HL-60 (cell line): ENCODE measurements at regions not wholly inside any gene's neighbourhood (a gene's known extent, or its start where the extent isn't known, plus 50 kb on each side); places are given as distances from the start of the nearest gene placed in this dataset.

Source experiments
- DNase-seq, 2 experiments: peaks; one replicate each; pipeline ENCODE4 v3.0.0-alpha.2; 2010 to 2020; ENCODE audit warnings: low read depth in 1 of 2, low spot score in 1 of 2
- H3K27ac ChIP-seq: fragments of 250-450 bp; sonication (Bioruptor Pico); replicated peaks from 2 replicates; pipeline ENCODE4 v1.5.1; 2020; ENCODE audit warnings: mild to moderate bottlenecking, moderate library complexity
- H3K27me3 ChIP-seq: fragments of 250-450 bp; sonication (Bioruptor Pico); 2 replicates; pipeline ENCODE4 v1.5.1; 2021; ENCODE audit warnings: mild to moderate bottlenecking, moderate library complexity; ENCODE audit not compliant: insufficient read depth, poor library complexity, severe bottlenecking
- H3K4me3 ChIP-seq: replicated peaks from 2 replicates; pipeline ENCODE4 v1.5.1; 2011; ENCODE audit warnings: mild to moderate bottlenecking, control low read depth, low read length; ENCODE audit not compliant: insufficient read depth
- GABPA ChIP-seq: IDR thresholded peaks from 2 replicates; pipeline ENCODE4 v1.6.1; 2012; ENCODE audit warnings: low read depth
- POLR2AphosphoS5 ChIP-seq: IDR thresholded peaks from 2 replicates; pipeline ENCODE4 v1.6.1; 2012; ENCODE audit warnings: low read depth
- REST ChIP-seq: IDR thresholded peaks from 2 replicates; pipeline ENCODE4 v1.6.1; 2012; ENCODE audit warnings: low read depth; ENCODE audit not compliant: insufficient replicate concordance
- SPI1 ChIP-seq: IDR thresholded peaks from 2 replicates; pipeline ENCODE4 v1.6.1; 2012; ENCODE audit warnings: low read depth, mild to moderate bottlenecking, borderline replicate concordance
- TF ChIP-seq, protein P1 (sequence below): IDR thresholded peaks from one replicate; pipeline ENCODE4 v1.5.1; 2011; ENCODE audit warnings: low read length, control low read depth, inconsistent platforms; ENCODE audit not compliant: insufficient read depth

DNA sequence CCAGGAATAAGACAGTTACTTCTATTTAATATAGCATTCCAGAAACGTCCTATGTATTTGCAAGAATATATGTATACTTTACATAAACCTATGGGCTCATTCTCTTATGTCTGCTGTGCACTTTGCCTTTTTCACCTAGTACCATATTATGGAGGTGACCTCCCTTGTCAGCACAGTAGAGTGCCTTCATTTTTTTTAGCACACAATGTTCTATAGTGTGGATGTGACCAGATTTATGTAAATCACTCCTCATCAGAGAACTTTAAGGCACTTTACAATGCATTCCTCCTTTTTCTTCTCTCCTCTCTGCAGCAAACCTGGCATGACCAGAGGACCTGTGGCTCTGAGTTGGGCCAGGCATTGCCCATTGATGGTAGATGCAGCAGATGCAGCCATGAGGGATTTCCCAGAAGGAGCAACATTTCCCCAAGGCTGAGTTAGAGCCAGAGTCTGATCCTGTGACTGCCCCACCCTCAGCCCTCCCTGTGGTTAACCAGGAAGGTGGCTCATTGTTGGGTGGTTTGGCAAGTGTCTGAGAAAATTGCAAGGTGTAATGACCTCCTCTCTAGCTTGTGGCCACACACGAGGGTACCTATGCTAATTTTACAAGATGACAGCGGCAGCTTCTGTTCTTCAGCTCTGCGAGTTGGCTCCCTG lies 76.5 kb upstream of the DLX2 start:
- no peak overlapping the region for H3K4me3 ChIP-seq
- H3K27ac ChIP-seq, result no peak overlapping the region
- TF ChIP-seq REST (no peak), GABPA (no peak), SPI1 (no peak), POLR2AphosphoS5 (no peak)
- TF ChIP-seq, protein P1, sequence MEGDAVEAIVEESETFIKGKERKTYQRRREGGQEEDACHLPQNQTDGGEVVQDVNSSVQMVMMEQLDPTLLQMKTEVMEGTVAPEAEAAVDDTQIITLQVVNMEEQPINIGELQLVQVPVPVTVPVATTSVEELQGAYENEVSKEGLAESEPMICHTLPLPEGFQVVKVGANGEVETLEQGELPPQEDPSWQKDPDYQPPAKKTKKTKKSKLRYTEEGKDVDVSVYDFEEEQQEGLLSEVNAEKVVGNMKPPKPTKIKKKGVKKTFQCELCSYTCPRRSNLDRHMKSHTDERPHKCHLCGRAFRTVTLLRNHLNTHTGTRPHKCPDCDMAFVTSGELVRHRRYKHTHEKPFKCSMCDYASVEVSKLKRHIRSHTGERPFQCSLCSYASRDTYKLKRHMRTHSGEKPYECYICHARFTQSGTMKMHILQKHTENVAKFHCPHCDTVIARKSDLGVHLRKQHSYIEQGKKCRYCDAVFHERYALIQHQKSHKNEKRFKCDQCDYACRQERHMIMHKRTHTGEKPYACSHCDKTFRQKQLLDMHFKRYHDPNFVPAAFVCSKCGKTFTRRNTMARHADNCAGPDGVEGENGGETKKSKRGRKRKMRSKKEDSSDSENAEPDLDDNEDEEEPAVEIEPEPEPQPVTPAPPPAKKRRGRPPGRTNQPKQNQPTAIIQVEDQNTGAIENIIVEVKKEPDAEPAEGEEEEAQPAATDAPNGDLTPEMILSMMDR, result no peak
- H3K27me3 ChIP-seq, result no peaks in the 10 kb centered on the region
- no peak for DNase-seq

GRCh38 chr2:172181840-172182239 lies 79.1 kb upstream of the DLX2 start:
- Histone ChIP-seq H3K27me3 (no peaks in the 10 kb centered on the region), H3K4me3 (no peak overlapping the region), H3K27ac (no peak overlapping the region)
- no peak for DNase-seq
- TF ChIP-seq, protein P1, result no peak

DNA sequence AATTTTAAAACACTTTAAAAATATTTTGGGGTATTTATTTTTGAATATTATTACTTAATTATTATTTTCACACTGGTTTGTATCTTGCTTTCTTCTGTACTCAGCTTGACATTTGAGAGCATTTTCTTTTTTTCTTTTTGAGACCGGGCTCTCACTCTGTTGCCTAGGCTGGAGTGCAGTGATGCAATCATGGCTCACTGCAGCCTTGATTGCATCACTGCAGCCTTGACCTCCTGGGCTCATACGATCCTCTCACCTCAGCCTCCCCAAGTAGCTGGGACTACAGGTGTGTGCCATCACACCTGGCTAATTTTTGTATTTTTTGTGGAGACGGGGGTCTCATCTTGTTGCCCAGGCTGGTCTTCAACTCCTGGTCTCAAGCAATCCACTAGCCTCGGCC lies 79.9 kb upstream of the DLX2 start:
- no peak for DNase-seq
- Histone ChIP-seq H3K27ac (no peak overlapping the region), H3K4me3 (no peak overlapping the region), H3K27me3 (no peaks in the 10 kb centered on the region)
- TF ChIP-seq GABPA (no peak), REST (no peak), SPI1 (no peak), POLR2AphosphoS5 (no peak)
- TF ChIP-seq, protein P1, result no peak

GRCh38 chr2:172193331-172194089 lies 90.8 kb upstream of the DLX2 start:
- H3K27ac ChIP-seq, result no peak overlapping the region
- no peaks in the 10 kb centered on the region for H3K27me3 ChIP-seq
- TF ChIP-seq, protein P1, result no peak
- TF ChIP-seq REST (no peak), GABPA (no peak), POLR2AphosphoS5 (no peak), SPI1 (no peak)
- no peak for DNase-seq
- no peak overlapping the region for H3K4me3 ChIP-seq
